ENCODE measurements at regions not wholly inside any gene's neighbourhood (a gene's known extent, or its start where the extent isn't known, plus 50 kb on each side); places are given as distances from the start of the nearest gene placed in this dataset.

- no peak for TF ChIP-seq CTCF (IDR thresholded peaks at IDR 0.05; ENCODE audit: low read depth, low read length, poor library complexity, severe bottlenecking)
- TF ChIP-seq EZH2phosphoT487 (IDR thresholded peaks at IDR 0.05; ENCODE audit: borderline replicate concordance, low read length) = no peak
Measured at GRCh38 chr5:45179686-45180085, 370.9 kb downstream of the MRPS30 start.
